ENCODE measurements at regions not wholly inside any gene's neighbourhood (a gene's known extent, or its start where the extent isn't known, plus 50 kb on each side); places are given as distances from the start of the nearest gene placed in this dataset.

DNA sequence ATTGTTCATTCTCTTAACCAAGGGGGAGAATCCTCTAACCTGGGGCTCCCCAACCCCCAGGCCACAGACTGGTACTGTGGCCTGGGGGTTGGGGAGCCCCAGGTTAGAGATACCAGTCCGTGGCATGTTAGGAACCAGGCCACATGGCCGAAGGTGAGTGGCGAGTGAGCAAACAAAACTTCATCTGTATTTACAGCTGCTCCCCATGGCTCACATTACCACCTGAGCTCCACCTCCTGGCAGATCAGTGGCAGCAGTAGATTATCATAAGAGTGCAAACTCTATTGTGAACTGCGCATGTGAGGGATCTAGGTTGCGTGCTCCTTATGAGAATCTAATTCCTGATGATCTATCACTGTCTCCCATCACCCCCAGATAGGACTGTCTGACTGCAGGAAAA is 957.2 kb upstream of the PRKX start:
- H3K36me3 Mint-ChIP-seq (ENCODE audit: low read depth) = no peaks in the 10 kb centered on the region
- H3K27me3 Mint-ChIP-seq = no peaks in the 10 kb centered on the region
- ATAC-seq (no peak), DNase-seq (no peak)
- H3K27ac Mint-ChIP-seq = no peak overlapping the region
- intact Hi-C loops (cut with micrococcal nuclease) = no loop called here
- H3K9me3 Mint-ChIP-seq = no peaks in the 10 kb centered on the region
- H3K4me3 Mint-ChIP-seq = no peak overlapping the region
- H3K4me1 Mint-ChIP-seq (ENCODE audit: low read depth) = no peaks in the 10 kb centered on the region
- CTCF ChIA-PET = no interaction called here
- POLR2A ChIA-PET = no interaction called here
- TF ChIP-seq, protein P1, sequence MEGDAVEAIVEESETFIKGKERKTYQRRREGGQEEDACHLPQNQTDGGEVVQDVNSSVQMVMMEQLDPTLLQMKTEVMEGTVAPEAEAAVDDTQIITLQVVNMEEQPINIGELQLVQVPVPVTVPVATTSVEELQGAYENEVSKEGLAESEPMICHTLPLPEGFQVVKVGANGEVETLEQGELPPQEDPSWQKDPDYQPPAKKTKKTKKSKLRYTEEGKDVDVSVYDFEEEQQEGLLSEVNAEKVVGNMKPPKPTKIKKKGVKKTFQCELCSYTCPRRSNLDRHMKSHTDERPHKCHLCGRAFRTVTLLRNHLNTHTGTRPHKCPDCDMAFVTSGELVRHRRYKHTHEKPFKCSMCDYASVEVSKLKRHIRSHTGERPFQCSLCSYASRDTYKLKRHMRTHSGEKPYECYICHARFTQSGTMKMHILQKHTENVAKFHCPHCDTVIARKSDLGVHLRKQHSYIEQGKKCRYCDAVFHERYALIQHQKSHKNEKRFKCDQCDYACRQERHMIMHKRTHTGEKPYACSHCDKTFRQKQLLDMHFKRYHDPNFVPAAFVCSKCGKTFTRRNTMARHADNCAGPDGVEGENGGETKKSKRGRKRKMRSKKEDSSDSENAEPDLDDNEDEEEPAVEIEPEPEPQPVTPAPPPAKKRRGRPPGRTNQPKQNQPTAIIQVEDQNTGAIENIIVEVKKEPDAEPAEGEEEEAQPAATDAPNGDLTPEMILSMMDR (IDR thresholded peaks at IDR 0.05) = no peak

GRCh38 chrX:4668802-4669536 is 955.5 kb upstream of the PRKX start:
- DNase-seq (no peak), ATAC-seq (no peak)
- no peak overlapping the region for H3K27ac Mint-ChIP-seq
- intact Hi-C loops (cut with micrococcal nuclease) = no loop called here
- H3K36me3 Mint-ChIP-seq (ENCODE audit: low read depth) = no peaks in the 10 kb centered on the region
- no peaks in the 10 kb centered on the region for H3K9me3 Mint-ChIP-seq
- POLR2A ChIA-PET = no interaction called here
- CTCF ChIA-PET = no interaction called here
- TF ChIP-seq, protein P1 (IDR thresholded peaks at IDR 0.05) = no peak
- no peaks in the 10 kb centered on the region for H3K27me3 Mint-ChIP-seq
- H3K4me3 Mint-ChIP-seq = no peak overlapping the region
- no peaks in the 10 kb centered on the region for H3K4me1 Mint-ChIP-seq (ENCODE audit: low read depth)

DNA sequence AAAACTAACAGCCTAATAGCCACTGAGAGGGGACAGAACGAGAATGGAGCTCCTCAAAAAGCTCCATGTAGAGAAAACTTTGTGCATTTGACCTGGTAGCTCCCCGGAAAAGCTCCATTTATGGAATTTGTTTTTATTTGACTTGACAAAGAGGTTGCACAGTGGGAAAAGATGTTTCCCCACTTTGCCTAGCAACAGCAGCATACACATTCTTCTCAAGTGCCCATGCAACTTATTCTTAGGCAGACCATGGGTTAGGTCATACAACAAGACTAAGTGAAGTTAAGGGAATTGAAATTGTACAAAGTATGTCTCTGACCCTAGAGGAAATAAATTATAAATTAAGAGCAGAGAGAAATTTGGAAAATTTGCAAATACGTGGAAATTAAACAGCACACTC is 949.6 kb upstream of the PRKX start:
- intact Hi-C loops (cut with micrococcal nuclease) = no loop called here
- H3K4me3 Mint-ChIP-seq = no peak overlapping the region
- H3K27me3 Mint-ChIP-seq = no peaks in the 10 kb centered on the region
- TF ChIP-seq, protein P1 (IDR thresholded peaks at IDR 0.05) = no peak
- ATAC-seq (no peak), DNase-seq (no peak)
- H3K36me3 Mint-ChIP-seq (ENCODE audit: low read depth) = no peaks in the 10 kb centered on the region
- no peak overlapping the region for H3K27ac Mint-ChIP-seq
- CTCF ChIA-PET = no interaction called here
- no peaks in the 10 kb centered on the region for H3K4me1 Mint-ChIP-seq (ENCODE audit: low read depth)
- POLR2A ChIA-PET = interaction anchor here (0.6 kb wide), 1 partner anchor 72 kb away, joined by 3 read pairs; no protein-coding TSS in a partner anchor
- H3K9me3 Mint-ChIP-seq = no peaks in the 10 kb centered on the region

DNA sequence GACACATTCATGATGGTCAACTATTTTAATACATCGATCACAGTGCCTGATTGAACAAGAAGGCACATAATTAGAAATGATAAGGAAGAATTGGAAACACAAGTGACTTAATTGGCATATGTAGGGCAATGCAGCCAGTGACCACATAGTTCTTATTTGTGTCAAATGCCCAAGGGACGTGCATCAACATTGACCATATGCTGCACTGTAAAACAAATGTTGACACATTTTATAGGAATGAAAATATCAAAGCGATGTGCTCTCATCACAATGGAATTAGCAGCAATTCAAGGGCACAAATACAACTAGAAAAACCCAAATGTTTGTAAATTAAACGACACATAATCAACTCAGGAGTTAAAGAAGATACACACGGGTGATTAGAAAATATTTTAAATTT is 948.3 kb upstream of the PRKX start:
- no peaks in the 10 kb centered on the region for H3K27me3 Mint-ChIP-seq
- CTCF ChIA-PET = no interaction called here
- DNase-seq = no peak
- no peak overlapping the region for H3K27ac Mint-ChIP-seq
- POLR2A ChIA-PET = no interaction called here
- no peaks in the 10 kb centered on the region for H3K36me3 Mint-ChIP-seq (ENCODE audit: low read depth)
- TF ChIP-seq, protein P1 (IDR thresholded peaks at IDR 0.05) = no peak
- intact Hi-C loops (cut with micrococcal nuclease) = no loop called here
- H3K4me1 Mint-ChIP-seq (ENCODE audit: low read depth) = no peaks in the 10 kb centered on the region
- ATAC-seq = no peak
- no peak overlapping the region for H3K4me3 Mint-ChIP-seq
- no peaks in the 10 kb centered on the region for H3K9me3 Mint-ChIP-seq

- H3K9me3 Mint-ChIP-seq = peaks cover 2% of the 10 kb centered on the region
- no peak overlapping the region for H3K27ac Mint-ChIP-seq
- intact Hi-C loops (cut with micrococcal nuclease) = no loop called here
- POLR2A ChIA-PET = no interaction called here
- CTCF ChIA-PET = no interaction called here
- H3K4me3 Mint-ChIP-seq = no peak overlapping the region
- H3K4me1 Mint-ChIP-seq (ENCODE audit: low read depth) = no peaks in the 10 kb centered on the region
- DNase-seq = no peak
- TF ChIP-seq, protein P1 (IDR thresholded peaks at IDR 0.05) = no peak
- no peaks in the 10 kb centered on the region for H3K27me3 Mint-ChIP-seq
- no peak for ATAC-seq
- no peaks in the 10 kb centered on the region for H3K36me3 Mint-ChIP-seq (ENCODE audit: low read depth)
Observed at GRCh38 chrX:4656419-4656818, 943.0 kb upstream of the PRKX start.
